Stomach smooth muscle (tissue), 2 donors: ENCODE measurements at regions not wholly inside any gene's neighbourhood (a gene's known extent, or its start where the extent isn't known, plus 50 kb on each side); places are given as distances from the start of the nearest gene placed in this dataset.

Source experiments
- H3K27ac ChIP-seq: one replicate; pipeline ENCODE4 v1.7.0; 2013; ENCODE audit warnings: mild to moderate bottlenecking, low read length, inconsistent platforms
- H3K27me3 ChIP-seq, 2 donors: one replicate each; pipeline ENCODE4 v1.7.0; 2013; ENCODE audit warnings: low read length in 2 of 2; ENCODE audit not compliant: insufficient read depth in 2 of 2, control insufficient read depth in 1 of 2
- H3K36me3 ChIP-seq, 2 donors: one replicate each; pipeline ENCODE4 v1.7.0; 2013; ENCODE audit warnings: low read length in 2 of 2; ENCODE audit not compliant: control insufficient read depth in 2 of 2, insufficient read depth in 2 of 2
- H3K4me1 ChIP-seq: one replicate; pipeline ENCODE4 v1.7.0; 2013; ENCODE audit warnings: low read length; ENCODE audit not compliant: control insufficient read depth, insufficient read depth
- H3K4me3 ChIP-seq, 2 donors: one replicate each; pipeline ENCODE4 v1.7.0; 2013; ENCODE audit warnings: low read length in 2 of 2
- H3K9ac ChIP-seq, 2 donors: one replicate each; pipeline ENCODE4 v1.7.0; 2013; ENCODE audit warnings: low read length in 2 of 2, mild to moderate bottlenecking in 1 of 2
- H3K9me3 ChIP-seq, 2 donors: one replicate each; pipeline ENCODE4 v1.7.0; 2013; ENCODE audit warnings: low read length in 2 of 2; ENCODE audit not compliant: control insufficient read depth in 2 of 2
- donor health status: healthy.
- donor health status: Pancreatic carcinoma.

GRCh38 chr4:180637616-180638015, 1605.6 kb upstream of the TENM3 start:
- Histone ChIP-seq H3K27me3 (no peaks in the 10 kb centered on the region), H3K27ac (no peak overlapping the region), H3K9me3 (no peaks in the 10 kb centered on the region), H3K36me3 (no peaks in the 10 kb centered on the region), H3K4me3 (no peak overlapping the region), H3K4me1 (no peaks in the 10 kb centered on the region), H3K9ac (no peak overlapping the region)

GRCh38 chr4:180640193-180640592, 1603.0 kb upstream of the TENM3 start:
- Histone ChIP-seq H3K4me1 (no peaks in the 10 kb centered on the region), H3K27me3 (no peaks in the 10 kb centered on the region), H3K9me3 (no peaks in the 10 kb centered on the region), H3K9ac (no peak overlapping the region), H3K4me3 (no peak overlapping the region), H3K36me3 (no peaks in the 10 kb centered on the region), H3K27ac (no peak overlapping the region)

- Histone ChIP-seq H3K4me3 (no peak overlapping the region), H3K9me3 (no peaks in the 10 kb centered on the region), H3K36me3 (no peaks in the 10 kb centered on the region), H3K27me3 (no peaks in the 10 kb centered on the region), H3K9ac (no peak overlapping the region), H3K27ac (no peak overlapping the region), H3K4me1 (no peaks in the 10 kb centered on the region)
Measured at GRCh38 chr4:180641495-180641894, 1601.7 kb upstream of the TENM3 start.

GRCh38 chr4:180642732-180643131, 1600.5 kb upstream of the TENM3 start:
- Histone ChIP-seq H3K9me3 (no peaks in the 10 kb centered on the region), H3K27ac (no peak overlapping the region), H3K4me1 (no peaks in the 10 kb centered on the region), H3K9ac (no peak overlapping the region), H3K4me3 (no peak overlapping the region), H3K27me3 (no peaks in the 10 kb centered on the region), H3K36me3 (no peaks in the 10 kb centered on the region)

GRCh38 chr4:180650273-180650672, 1592.9 kb upstream of the TENM3 start:
- Histone ChIP-seq H3K27me3 (no peaks in the 10 kb centered on the region), H3K36me3 (no peaks in the 10 kb centered on the region), H3K27ac (no peak overlapping the region), H3K9ac (no peak overlapping the region), H3K9me3 (no peaks in the 10 kb centered on the region), H3K4me1 (no peaks in the 10 kb centered on the region), H3K4me3 (no peak overlapping the region)

GRCh38 chr4:180652533-180652932, 1590.7 kb upstream of the TENM3 start:
- no peak overlapping the region for H3K4me3 ChIP-seq
- no peaks in the 10 kb centered on the region for H3K9me3 ChIP-seq
- H3K4me1 ChIP-seq = no peaks in the 10 kb centered on the region
- no peak overlapping the region for H3K9ac ChIP-seq
- H3K27me3 ChIP-seq = no peaks in the 10 kb centered on the region
- H3K27ac ChIP-seq = no peak overlapping the region
- no peaks in the 10 kb centered on the region for H3K36me3 ChIP-seq

- H3K27me3 ChIP-seq = no peaks in the 10 kb centered on the region
- no peak overlapping the region for H3K9ac ChIP-seq
- no peaks in the 10 kb centered on the region for H3K9me3 ChIP-seq
- H3K36me3 ChIP-seq = no peaks in the 10 kb centered on the region
- H3K4me1 ChIP-seq = no peaks in the 10 kb centered on the region
- H3K27ac ChIP-seq = no peak overlapping the region
- no peak overlapping the region for H3K4me3 ChIP-seq
Measured at GRCh38 chr4:180655886-180656285, 1587.3 kb upstream of the TENM3 start.

- H3K36me3 ChIP-seq = no peaks in the 10 kb centered on the region
- H3K9me3 ChIP-seq = no peaks in the 10 kb centered on the region
- no peak overlapping the region for H3K27ac ChIP-seq
- H3K9ac ChIP-seq = no peak overlapping the region
- no peak overlapping the region for H3K4me3 ChIP-seq
- no peaks in the 10 kb centered on the region for H3K4me1 ChIP-seq
- no peaks in the 10 kb centered on the region for H3K27me3 ChIP-seq
Measured at GRCh38 chr4:180657881-180658280, 1585.3 kb upstream of the TENM3 start.

GRCh38 chr4:180664766-180665368, 1578.3 kb upstream of the TENM3 start:
- Histone ChIP-seq H3K36me3 (no peaks in the 10 kb centered on the region), H3K27ac (no peak overlapping the region), H3K9me3 (no peaks in the 10 kb centered on the region), H3K27me3 (no peaks in the 10 kb centered on the region), H3K4me1 (no peaks in the 10 kb centered on the region), H3K9ac (no peak overlapping the region), H3K4me3 (no peak overlapping the region)

GRCh38 chr4:180665481-180665880, 1577.7 kb upstream of the TENM3 start:
- H3K36me3 ChIP-seq = no peaks in the 10 kb centered on the region
- no peaks in the 10 kb centered on the region for H3K4me1 ChIP-seq
- no peak overlapping the region for H3K9ac ChIP-seq
- H3K9me3 ChIP-seq = no peaks in the 10 kb centered on the region
- no peaks in the 10 kb centered on the region for H3K27me3 ChIP-seq
- no peak overlapping the region for H3K4me3 ChIP-seq
- H3K27ac ChIP-seq = no peak overlapping the region

GRCh38 chr4:180665994-180666824, 1577.0 kb upstream of the TENM3 start:
- no peak overlapping the region for H3K4me3 ChIP-seq
- no peak overlapping the region for H3K9ac ChIP-seq

More at GRCh38 chr4:180665994-180666824, 1577.0 kb upstream of the TENM3 start:
- H3K4me1 ChIP-seq = no peaks in the 10 kb centered on the region
- H3K27ac ChIP-seq = no peak overlapping the region
- no peaks in the 10 kb centered on the region for H3K9me3 ChIP-seq
- H3K27me3 ChIP-seq = no peaks in the 10 kb centered on the region
- no peaks in the 10 kb centered on the region for H3K36me3 ChIP-seq
